RWPE2 (cell line): ENCODE measurements at regions not wholly inside any gene's neighbourhood (a gene's known extent, or its start where the extent isn't known, plus 50 kb on each side); places are given as distances from the start of the nearest gene placed in this dataset.
A peak's percentile ranks its signal among the peaks of the same experiment; 100 is the strongest.

Experiments
- ATAC-seq: fragments of 200-7000 bp; cut with Tn5 transposase; 3 replicates; pipeline ENCODE4 v1.9.1; 2021; ENCODE audit warnings: low read depth
- DNase-seq: peaks from one replicate; pipeline ENCODE4 v3.0.0-alpha.2; 2020; ENCODE audit warnings: low spot score
- H3K27ac ChIP-seq: fragments of 450-650 bp; 2 replicates; pipeline ENCODE4 v1.5.1; 2017; ENCODE audit warnings: mild to moderate bottlenecking; ENCODE audit not compliant: poor library complexity, severe bottlenecking
- H3K27me3 ChIP-seq: fragments of 250-450 bp; sonication (Bioruptor Pico); 2 replicates; pipeline ENCODE4 v1.5.1; 2021; ENCODE audit warnings: mild to moderate bottlenecking, moderate library complexity; ENCODE audit not compliant: insufficient read depth, poor library complexity, severe bottlenecking
- H3K36me3 ChIP-seq: fragments of 250-450 bp; sonication (Bioruptor Pico); 2 replicates; pipeline ENCODE4 v1.5.1; 2020; ENCODE audit warnings: low read depth, mild to moderate bottlenecking, moderate library complexity
- H3K4me1 ChIP-seq: fragments of 250-450 bp; sonication (Bioruptor Pico); 2 replicates; pipeline ENCODE4 v1.5.1; 2021; ENCODE audit warnings: mild to moderate bottlenecking, moderate library complexity; ENCODE audit not compliant: insufficient read depth, poor library complexity, severe bottlenecking
- H3K4me3 ChIP-seq: fragments of 250-450 bp; sonication (Bioruptor Pico); 2 replicates; pipeline ENCODE4 v1.5.1; 2021; ENCODE audit warnings: mild to moderate bottlenecking, moderate library complexity; ENCODE audit not compliant: severe bottlenecking
- H3K9me3 ChIP-seq: fragments of 250-450 bp; sonication (Bioruptor Pico); 2 replicates; pipeline ENCODE4 v1.5.1; 2021; ENCODE audit warnings: mild to moderate bottlenecking, moderate library complexity; ENCODE audit not compliant: severe bottlenecking
- CTCF ChIP-seq: fragments of 450-650 bp; IDR thresholded peaks from one replicate; pipeline ENCODE4 v1.5.1; 2017; ENCODE audit warnings: mild to moderate bottlenecking, moderate library complexity; ENCODE audit not compliant: poor library complexity, severe bottlenecking

- Histone ChIP-seq H3K36me3 (no peaks in the 10 kb centered on the region), H3K4me1 (no peaks in the 10 kb centered on the region), H3K27me3 (no peaks in the 10 kb centered on the region), H3K27ac (no peak overlapping the region), H3K4me3 (no peak overlapping the region), H3K9me3 (no peaks in the 10 kb centered on the region)
- DNase-seq (no peak), ATAC-seq (no peak)
- TF ChIP-seq CTCF = no peak
Observed at GRCh38 chr16:80071964-80072456, 468.8 kb upstream of the DYNLRB2 start.

- no peak for TF ChIP-seq CTCF
- DNase-seq (no peak), ATAC-seq (no peak)
- Histone ChIP-seq H3K27ac (no peak overlapping the region), H3K36me3 (no peaks in the 10 kb centered on the region), H3K27me3 (no peaks in the 10 kb centered on the region), H3K4me3 (no peak overlapping the region), H3K9me3 (no peaks in the 10 kb centered on the region), H3K4me1 (no peaks in the 10 kb centered on the region)
Observed at GRCh38 chr16:80066805-80067580, 466.5 kb upstream of the MAF start.

- ATAC-seq (peak; percentile 93), DNase-seq (no peak)
- Histone ChIP-seq H3K4me1 (no peaks in the 10 kb centered on the region), H3K36me3 (no peaks in the 10 kb centered on the region), H3K4me3 (no peak overlapping the region), H3K27ac (no peak overlapping the region), H3K9me3 (no peaks in the 10 kb centered on the region), H3K27me3 (no peaks in the 10 kb centered on the region)
- no peak for TF ChIP-seq CTCF
Observed at GRCh38 chr16:80065541-80065940, 465.0 kb upstream of the MAF start.

- no peak for DNase-seq
- Histone ChIP-seq H3K36me3 (no peaks in the 10 kb centered on the region), H3K27ac (no peak overlapping the region), H3K9me3 (no peaks in the 10 kb centered on the region), H3K4me3 (no peak overlapping the region), H3K4me1 (no peaks in the 10 kb centered on the region), H3K27me3 (no peaks in the 10 kb centered on the region)
- TF ChIP-seq CTCF = no peak
- no peak for ATAC-seq
Observed at GRCh38 chr16:80063713-80064069, 463.2 kb upstream of the MAF start.

- Histone ChIP-seq H3K27me3 (no peaks in the 10 kb centered on the region), H3K36me3 (no peaks in the 10 kb centered on the region), H3K27ac (no peak overlapping the region), H3K9me3 (no peaks in the 10 kb centered on the region), H3K4me3 (no peak overlapping the region), H3K4me1 (no peaks in the 10 kb centered on the region)
- DNase-seq (no peak), ATAC-seq (no peak)
- TF ChIP-seq CTCF = no peak
Observed at GRCh38 chr16:80063031-80063712, 462.6 kb upstream of the MAF start.
